ENCODE measurements at regions not wholly inside any gene's neighbourhood (a gene's known extent, or its start where the extent isn't known, plus 50 kb on each side); places are given as distances from the start of the nearest gene placed in this dataset.
"Not testable (repeated sequence)": the region's sequence is repeated elsewhere in the genome, so short reads cannot be mapped to it uniquely, and the experiment has no call there.

DNA sequence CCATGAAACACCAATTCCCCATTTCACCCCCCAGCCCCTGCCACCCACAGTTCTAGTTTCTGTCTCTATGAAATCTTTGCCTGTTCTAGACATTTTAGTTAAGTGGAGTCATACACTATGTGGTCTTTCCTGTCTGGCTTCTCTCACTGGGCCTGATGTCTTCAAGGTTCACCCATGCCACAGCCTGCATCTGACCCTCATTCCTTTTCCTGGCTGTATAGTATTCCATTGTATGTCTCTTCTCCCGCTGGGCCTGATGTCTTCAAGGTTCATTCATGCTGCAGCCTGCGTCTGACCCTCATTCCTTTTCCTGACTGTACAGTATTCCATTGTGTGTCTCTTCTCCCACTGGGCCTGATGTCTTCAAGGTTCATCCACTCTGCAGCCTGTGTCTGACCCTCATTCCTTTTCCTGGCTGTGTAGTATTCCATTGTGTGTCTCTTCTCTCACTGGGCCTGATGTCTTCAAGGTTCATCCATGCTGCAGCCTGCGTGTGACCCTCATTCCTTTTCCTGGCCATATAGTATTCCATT lies 191.7 kb downstream of the CRLF2 start:
- H3K27me3 ChIP-seq (ENCODE audit: insufficient read depth in 3 of 3, low read length in 2 of 3) = peaks cover 0 to 4% (median 0%) of the 10 kb centered on the region in 3 donors
- no peak overlapping the region for H3K27ac ChIP-seq
- intact Hi-C loops (cut with DNase I) = no loop called here
- TF ChIP-seq, protein P1, sequence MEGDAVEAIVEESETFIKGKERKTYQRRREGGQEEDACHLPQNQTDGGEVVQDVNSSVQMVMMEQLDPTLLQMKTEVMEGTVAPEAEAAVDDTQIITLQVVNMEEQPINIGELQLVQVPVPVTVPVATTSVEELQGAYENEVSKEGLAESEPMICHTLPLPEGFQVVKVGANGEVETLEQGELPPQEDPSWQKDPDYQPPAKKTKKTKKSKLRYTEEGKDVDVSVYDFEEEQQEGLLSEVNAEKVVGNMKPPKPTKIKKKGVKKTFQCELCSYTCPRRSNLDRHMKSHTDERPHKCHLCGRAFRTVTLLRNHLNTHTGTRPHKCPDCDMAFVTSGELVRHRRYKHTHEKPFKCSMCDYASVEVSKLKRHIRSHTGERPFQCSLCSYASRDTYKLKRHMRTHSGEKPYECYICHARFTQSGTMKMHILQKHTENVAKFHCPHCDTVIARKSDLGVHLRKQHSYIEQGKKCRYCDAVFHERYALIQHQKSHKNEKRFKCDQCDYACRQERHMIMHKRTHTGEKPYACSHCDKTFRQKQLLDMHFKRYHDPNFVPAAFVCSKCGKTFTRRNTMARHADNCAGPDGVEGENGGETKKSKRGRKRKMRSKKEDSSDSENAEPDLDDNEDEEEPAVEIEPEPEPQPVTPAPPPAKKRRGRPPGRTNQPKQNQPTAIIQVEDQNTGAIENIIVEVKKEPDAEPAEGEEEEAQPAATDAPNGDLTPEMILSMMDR (IDR thresholded peaks at IDR 0.05) = no peak
- H3K36me3 ChIP-seq (ENCODE audit: insufficient read depth in 1 of 2, low read depth in 1 of 2) = no peaks in the 10 kb centered on the region
- H3K4me1 ChIP-seq = no peaks in the 10 kb centered on the region
- ATAC-seq = no peak
- peaks cover 4% of the 10 kb centered on the region for H3K9me3 ChIP-seq
- no peak overlapping the region for H3K4me3 ChIP-seq
- DNase-seq = no peak
- 94 to 96% (median 94%) methylated on average over 3 of the region's 3 CpGs for WGBS, 3 donors

DNA sequence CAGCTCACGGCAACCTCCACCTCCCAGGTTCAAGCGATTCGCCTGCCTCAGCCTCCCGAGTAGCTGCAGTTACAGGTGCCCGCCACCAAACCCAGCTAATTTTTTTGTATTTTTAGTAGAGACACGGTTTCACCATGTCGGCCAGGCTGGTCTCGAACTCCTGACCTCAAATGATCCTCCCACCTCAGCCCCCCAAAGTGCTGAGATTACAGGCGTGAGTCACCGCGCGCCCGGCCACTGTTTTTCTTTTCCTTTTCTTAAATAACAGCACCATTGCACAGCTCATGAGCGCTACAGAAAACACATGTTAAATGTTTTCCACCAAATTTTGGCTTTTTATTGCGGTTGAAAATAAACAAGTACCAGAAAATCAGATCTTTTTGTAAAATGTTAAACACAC lies 195.5 kb downstream of the CRLF2 start:
- H3K4me3 ChIP-seq; H3K4me1 ChIP-seq; H3K36me3 ChIP-seq (ENCODE audit: insufficient read depth in 1 of 2, low read depth in 1 of 2); ATAC-seq; intact Hi-C loops (cut with DNase I); H3K27ac ChIP-seq; H3K27me3 ChIP-seq (ENCODE audit: insufficient read depth in 3 of 3, low read length in 2 of 3); H3K9me3 ChIP-seq; DNase-seq: not testable (repeated sequence)
- 81 to 91% (median 88%) methylated on average over 15 of the region's 15 CpGs for WGBS, 3 donors

DNA sequence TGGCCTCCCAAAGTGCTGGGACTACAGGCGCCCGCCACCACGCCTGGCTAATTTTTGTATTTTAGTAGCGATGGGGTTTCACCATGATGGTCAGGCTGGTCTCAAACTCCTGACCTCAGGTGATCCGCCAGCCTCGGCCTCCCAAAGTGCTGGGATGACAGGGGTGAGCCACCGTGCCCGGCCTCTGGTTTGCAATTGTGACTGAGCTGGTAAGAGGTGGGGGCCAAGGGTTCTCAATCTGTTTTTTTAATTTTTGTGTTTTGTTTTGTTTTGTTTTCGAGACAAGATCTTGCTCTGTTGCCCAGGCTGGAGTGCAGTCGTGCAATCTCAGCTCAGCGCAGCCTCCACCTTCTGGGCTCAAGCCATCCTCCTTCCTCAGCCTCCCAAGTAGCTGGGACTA lies 196.2 kb downstream of the CRLF2 start:
- H3K27me3 ChIP-seq (ENCODE audit: insufficient read depth in 3 of 3, low read length in 2 of 3); intact Hi-C loops (cut with DNase I); H3K4me1 ChIP-seq; H3K4me3 ChIP-seq; H3K27ac ChIP-seq; DNase-seq; ATAC-seq; H3K36me3 ChIP-seq (ENCODE audit: insufficient read depth in 1 of 2, low read depth in 1 of 2); H3K9me3 ChIP-seq: not testable (repeated sequence)
- WGBS, 3 donors = 89 to 96% (median 92%) methylated on average over 11 of the region's 11 CpGs

DNA sequence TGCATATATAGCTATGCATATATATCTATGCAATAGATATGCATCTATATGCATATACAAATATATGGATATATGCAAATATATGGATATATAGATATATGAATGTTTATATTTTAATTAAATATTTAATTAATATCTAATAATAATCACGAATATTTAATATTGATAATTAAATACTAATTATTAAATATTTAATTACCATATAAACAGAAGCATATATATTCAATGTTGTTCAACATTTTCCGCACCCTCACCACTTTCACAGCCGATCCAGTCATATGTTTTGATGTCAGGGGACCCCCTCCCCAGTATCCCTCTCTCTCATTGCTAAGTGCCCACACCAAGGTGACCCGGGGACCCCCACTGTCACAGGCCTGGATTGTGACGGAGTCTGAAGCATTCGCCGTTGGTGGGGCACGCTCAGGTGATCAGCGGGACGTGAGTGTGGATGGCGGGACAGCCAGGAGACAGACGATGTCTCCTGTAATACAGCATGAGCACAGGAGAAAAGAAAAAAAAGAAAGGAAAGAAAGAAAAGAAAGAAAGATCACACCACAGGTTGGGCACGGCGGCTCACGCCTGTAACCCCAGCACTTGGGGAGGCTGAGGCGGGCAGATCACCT lies 199.7 kb downstream of the CRLF2 start:
- H3K27me3 ChIP-seq (ENCODE audit: insufficient read depth in 3 of 3, low read length in 2 of 3) = no peaks in the 10 kb centered on the region
- H3K36me3 ChIP-seq (ENCODE audit: insufficient read depth in 1 of 2, low read depth in 1 of 2) = no peaks in the 10 kb centered on the region
- DNase-seq = no peak
- ATAC-seq = no peak
- WGBS, 3 donors = 85 to 87% (median 86%) methylated on average over 16 of the region's 16 CpGs
- TF ChIP-seq, protein P1 (IDR thresholded peaks at IDR 0.05) = no peak
- intact Hi-C loops (cut with DNase I) = no loop called here
- no peaks in the 10 kb centered on the region for H3K4me1 ChIP-seq
- no peak overlapping the region for H3K4me3 ChIP-seq
- H3K27ac ChIP-seq = no peak overlapping the region
- H3K9me3 ChIP-seq = no peaks in the 10 kb centered on the region

DNA sequence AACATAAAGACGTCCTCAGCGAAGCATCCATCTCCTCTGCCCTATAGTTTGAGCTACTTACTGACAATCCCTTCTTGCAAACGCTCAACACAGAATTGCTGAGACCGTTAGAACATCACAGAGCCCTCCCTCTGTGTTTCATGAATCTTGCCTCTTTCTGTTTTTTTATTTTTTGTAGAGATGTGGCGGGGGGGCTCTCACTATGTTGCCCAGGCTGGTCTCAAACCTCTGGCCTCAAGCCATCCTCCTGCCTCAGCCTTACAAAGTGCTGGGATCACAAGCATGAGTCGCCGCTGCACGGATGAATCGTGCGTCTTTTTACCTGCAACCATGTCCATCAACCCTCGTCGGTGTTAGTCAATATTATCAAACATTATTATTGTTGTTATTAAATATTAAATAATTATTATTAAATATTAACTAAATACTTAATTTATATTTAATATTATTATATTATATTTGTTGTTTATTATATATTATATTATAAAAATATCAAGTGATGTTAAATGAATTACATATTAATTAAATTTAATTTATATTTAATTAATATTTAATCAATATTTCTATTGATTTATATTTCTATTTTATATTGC lies 200.7 kb downstream of the CRLF2 start:
- Histone ChIP-seq H3K27me3 (ENCODE audit: insufficient read depth in 3 of 3, low read length in 2 of 3) (no peaks in the 10 kb centered on the region), H3K4me3 (no peak overlapping the region), H3K4me1 (no peaks in the 10 kb centered on the region), H3K36me3 (ENCODE audit: insufficient read depth in 1 of 2, low read depth in 1 of 2) (no peaks in the 10 kb centered on the region), H3K27ac (no peak overlapping the region), H3K9me3 (no peaks in the 10 kb centered on the region)
- intact Hi-C loops (cut with DNase I) = no loop called here
- no peak for DNase-seq
- no peak for ATAC-seq
- TF ChIP-seq, protein P1 (IDR thresholded peaks at IDR 0.05) = no peak
- WGBS, 3 donors = 76 to 83% (median 80%) methylated on average over 12 of the region's 12 CpGs
